ENCODE measurements at regions not wholly inside any gene's neighbourhood (a gene's known extent, or its start where the extent isn't known, plus 50 kb on each side); places are given as distances from the start of the nearest gene placed in this dataset.

DNA sequence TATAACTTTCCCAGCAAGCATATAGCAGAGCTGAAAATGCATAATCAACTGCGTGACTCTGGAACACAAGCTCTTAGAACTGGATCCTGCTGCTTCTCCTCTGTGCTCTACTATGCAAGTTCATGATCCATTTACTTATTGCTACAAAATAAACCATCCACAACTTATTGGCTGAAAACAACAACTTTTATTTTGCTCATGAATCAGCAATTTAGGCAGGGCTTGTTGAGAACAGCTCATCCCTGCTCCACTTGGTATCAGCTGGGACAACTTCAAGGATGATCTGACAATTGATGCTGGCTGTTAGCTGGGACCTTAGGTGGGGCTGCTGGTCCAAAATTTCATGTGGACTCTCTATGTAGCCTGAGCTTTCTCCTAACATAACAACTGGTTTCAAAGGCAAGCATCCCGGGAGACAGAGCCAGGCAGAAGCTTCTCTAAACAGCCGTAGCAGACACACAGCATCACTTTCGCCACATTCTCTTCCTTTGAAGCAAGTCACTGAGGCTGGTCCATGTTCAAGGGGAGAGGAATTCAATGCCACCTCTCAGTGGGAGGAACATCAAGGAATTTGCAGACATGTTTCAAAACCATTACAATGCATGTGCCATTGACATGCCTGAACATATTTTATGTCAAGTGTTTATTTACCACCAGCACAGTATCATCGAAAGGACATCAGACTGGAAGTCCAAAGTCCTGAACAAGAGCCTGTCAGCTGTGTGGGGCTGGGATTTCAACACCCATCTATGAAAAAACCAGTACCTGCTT, 153.1 kb upstream of the PKDCC start:
- TF ChIP-seq, protein P1, sequence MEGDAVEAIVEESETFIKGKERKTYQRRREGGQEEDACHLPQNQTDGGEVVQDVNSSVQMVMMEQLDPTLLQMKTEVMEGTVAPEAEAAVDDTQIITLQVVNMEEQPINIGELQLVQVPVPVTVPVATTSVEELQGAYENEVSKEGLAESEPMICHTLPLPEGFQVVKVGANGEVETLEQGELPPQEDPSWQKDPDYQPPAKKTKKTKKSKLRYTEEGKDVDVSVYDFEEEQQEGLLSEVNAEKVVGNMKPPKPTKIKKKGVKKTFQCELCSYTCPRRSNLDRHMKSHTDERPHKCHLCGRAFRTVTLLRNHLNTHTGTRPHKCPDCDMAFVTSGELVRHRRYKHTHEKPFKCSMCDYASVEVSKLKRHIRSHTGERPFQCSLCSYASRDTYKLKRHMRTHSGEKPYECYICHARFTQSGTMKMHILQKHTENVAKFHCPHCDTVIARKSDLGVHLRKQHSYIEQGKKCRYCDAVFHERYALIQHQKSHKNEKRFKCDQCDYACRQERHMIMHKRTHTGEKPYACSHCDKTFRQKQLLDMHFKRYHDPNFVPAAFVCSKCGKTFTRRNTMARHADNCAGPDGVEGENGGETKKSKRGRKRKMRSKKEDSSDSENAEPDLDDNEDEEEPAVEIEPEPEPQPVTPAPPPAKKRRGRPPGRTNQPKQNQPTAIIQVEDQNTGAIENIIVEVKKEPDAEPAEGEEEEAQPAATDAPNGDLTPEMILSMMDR (IDR thresholded peaks at IDR 0.05 in 8 of 11, conservative IDR thresholded peaks at IDR 0.05 in 3 of 11): no peak
- TF ChIP-seq POLR2A (IDR thresholded peaks at IDR 0.05): no peak
